ENCODE measurements at regions not wholly inside any gene's neighbourhood (a gene's known extent, or its start where the extent isn't known, plus 50 kb on each side); places are given as distances from the start of the nearest gene placed in this dataset.

DNA sequence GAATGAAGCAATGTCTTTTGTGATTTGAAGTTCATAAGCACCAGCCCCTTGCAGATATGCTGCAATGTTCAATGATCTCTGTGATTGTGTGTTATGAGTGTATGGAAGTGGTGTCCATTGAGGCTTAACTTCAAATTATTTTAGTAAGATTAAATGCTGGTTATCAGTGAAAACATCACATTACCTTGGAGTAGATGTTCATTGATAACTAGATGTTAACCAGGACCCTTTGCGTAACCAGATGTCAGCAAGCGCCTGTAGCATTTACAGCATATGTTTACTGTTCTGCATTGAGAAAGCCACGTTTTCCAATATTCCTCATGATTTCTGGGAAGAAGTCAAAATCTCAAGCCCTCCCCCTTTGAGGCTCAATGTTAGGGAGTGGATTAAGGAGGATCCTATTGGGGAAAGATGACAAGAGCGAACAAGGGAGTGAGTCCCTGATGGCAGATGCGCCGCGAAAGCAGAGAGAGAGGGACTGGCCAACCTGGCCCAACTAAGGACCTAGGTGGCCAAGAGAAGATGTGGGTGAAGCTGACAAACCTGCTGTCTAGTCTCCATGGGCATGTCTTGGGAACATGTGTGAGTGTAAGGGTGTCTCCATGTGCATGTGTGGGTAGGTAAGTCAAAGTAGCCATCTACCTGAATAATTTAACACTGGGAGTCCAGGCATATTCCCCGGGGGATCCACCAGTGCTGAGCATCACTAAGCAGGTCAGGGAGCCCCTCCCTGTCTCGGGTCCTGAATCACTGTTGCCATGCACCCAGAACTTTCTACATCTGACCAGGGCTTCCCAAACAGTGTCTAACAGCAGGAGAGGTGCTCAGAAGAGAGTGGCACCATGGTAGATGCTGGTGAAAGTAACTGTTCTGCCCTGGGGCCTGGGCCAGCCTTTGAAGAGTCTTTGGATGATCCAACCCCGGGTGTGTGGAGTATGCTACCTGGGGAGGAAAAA is 141.6 kb upstream of the GDF10 start:
- Histone ChIP-seq H3K36me3 (ENCODE audit: insufficient read depth, low read length, poor library complexity, severe bottlenecking) (no peaks in the 10 kb centered on the region), H3K27ac (ENCODE audit: low read depth, low read length, poor library complexity, severe bottlenecking) (no peak overlapping the region), H3K4me1 (ENCODE audit: insufficient read depth, low read length, poor library complexity, severe bottlenecking) (no peaks in the 10 kb centered on the region), H3K27me3 (replicated peaks; ENCODE audit: insufficient read depth, low read depth, low read length, poor library complexity) (no peaks in the 10 kb centered on the region), H3K9me3 (ENCODE audit: low read depth, low read length, poor library complexity, severe bottlenecking) (peaks cover 9% of the 10 kb centered on the region), H3K4me3 (ENCODE audit: low read depth, low read length, poor library complexity, severe bottlenecking) (no peak overlapping the region)
- TF ChIP-seq, protein P1, sequence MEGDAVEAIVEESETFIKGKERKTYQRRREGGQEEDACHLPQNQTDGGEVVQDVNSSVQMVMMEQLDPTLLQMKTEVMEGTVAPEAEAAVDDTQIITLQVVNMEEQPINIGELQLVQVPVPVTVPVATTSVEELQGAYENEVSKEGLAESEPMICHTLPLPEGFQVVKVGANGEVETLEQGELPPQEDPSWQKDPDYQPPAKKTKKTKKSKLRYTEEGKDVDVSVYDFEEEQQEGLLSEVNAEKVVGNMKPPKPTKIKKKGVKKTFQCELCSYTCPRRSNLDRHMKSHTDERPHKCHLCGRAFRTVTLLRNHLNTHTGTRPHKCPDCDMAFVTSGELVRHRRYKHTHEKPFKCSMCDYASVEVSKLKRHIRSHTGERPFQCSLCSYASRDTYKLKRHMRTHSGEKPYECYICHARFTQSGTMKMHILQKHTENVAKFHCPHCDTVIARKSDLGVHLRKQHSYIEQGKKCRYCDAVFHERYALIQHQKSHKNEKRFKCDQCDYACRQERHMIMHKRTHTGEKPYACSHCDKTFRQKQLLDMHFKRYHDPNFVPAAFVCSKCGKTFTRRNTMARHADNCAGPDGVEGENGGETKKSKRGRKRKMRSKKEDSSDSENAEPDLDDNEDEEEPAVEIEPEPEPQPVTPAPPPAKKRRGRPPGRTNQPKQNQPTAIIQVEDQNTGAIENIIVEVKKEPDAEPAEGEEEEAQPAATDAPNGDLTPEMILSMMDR (conservative IDR thresholded peaks at IDR 0.05; ENCODE audit: low read depth, low read length): no peak
- no peak for TF ChIP-seq EZH2 (IDR thresholded peaks at IDR 0.05; ENCODE audit: borderline replicate concordance, low read depth, low read length, poor library complexity, severe bottlenecking)
- ChIA-PET CTCF (no interaction called here), POLR2A (ENCODE audit: low non-redundant PET) (no interaction called here)
- BruUV-seq (replicated peaks): no TSS peak
- no peak for DNase-seq (ENCODE audit: low spot score)
- intact Hi-C loops (cut with micrococcal nuclease; ENCODE audit: unreplicated experiment): no loop called here

DNA sequence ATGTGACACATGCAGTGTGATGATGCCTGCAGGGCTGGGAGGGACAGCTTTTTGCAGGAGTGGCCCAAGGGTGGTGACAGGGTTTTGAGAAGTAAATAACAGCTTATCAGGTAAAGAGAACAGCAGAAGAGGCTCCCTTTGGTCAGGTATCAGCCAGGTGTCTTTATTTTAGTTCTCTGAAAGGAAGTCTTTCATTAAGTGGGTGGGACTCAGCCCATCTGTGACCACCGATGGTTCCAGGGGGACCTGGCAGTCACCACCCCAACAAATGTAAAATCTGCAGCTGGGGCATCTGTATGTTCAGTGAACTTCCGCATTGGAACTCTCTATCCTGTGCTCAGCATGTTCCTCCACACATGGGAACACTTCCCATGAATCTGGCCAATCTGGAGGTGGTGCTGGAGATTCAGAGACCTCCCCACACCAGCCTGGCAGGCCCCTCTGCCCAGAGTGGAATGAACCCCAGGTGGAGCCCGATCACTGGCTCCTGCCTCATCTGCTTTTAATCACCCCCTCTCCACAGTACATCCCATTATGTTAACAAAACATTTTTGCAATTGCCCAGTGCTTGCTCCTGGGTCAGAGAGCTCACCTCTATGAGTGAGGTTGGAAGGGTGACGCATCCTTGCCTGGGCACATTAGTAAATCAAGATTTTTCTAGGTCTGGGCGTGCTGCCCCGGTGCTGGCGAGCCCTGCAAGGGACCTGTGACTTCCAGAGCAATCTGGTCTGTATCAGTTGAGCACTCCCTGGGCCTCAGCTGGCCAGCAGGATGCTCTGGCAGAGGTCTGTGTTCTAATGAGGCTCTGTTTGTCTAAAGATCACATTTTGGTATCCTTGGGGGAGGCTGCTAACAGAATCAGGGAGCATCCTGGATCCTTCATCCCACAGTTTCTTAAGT is 140.4 kb upstream of the GDF10 start:
- Histone ChIP-seq H3K27ac (ENCODE audit: low read depth, low read length, poor library complexity, severe bottlenecking) (no peak overlapping the region), H3K4me1 (ENCODE audit: insufficient read depth, low read length, poor library complexity, severe bottlenecking) (no peaks in the 10 kb centered on the region), H3K36me3 (ENCODE audit: insufficient read depth, low read length, poor library complexity, severe bottlenecking) (no peaks in the 10 kb centered on the region), H3K4me3 (ENCODE audit: low read depth, low read length, poor library complexity, severe bottlenecking) (no peak overlapping the region), H3K9me3 (ENCODE audit: low read depth, low read length, poor library complexity, severe bottlenecking) (peaks cover 7% of the 10 kb centered on the region), H3K27me3 (replicated peaks; ENCODE audit: insufficient read depth, low read depth, low read length, poor library complexity) (no peaks in the 10 kb centered on the region)
- no TSS peak for BruUV-seq (replicated peaks)
- intact Hi-C loops (cut with micrococcal nuclease; ENCODE audit: unreplicated experiment): no loop called here
- TF ChIP-seq EZH2 (IDR thresholded peaks at IDR 0.05; ENCODE audit: borderline replicate concordance, low read depth, low read length, poor library complexity, severe bottlenecking): no peak
- TF ChIP-seq, protein P1 (conservative IDR thresholded peaks at IDR 0.05; ENCODE audit: low read depth, low read length): no peak
- ChIA-PET CTCF (no interaction called here), POLR2A (ENCODE audit: low non-redundant PET) (no interaction called here)
- DNase-seq (ENCODE audit: low spot score): no peak

DNA sequence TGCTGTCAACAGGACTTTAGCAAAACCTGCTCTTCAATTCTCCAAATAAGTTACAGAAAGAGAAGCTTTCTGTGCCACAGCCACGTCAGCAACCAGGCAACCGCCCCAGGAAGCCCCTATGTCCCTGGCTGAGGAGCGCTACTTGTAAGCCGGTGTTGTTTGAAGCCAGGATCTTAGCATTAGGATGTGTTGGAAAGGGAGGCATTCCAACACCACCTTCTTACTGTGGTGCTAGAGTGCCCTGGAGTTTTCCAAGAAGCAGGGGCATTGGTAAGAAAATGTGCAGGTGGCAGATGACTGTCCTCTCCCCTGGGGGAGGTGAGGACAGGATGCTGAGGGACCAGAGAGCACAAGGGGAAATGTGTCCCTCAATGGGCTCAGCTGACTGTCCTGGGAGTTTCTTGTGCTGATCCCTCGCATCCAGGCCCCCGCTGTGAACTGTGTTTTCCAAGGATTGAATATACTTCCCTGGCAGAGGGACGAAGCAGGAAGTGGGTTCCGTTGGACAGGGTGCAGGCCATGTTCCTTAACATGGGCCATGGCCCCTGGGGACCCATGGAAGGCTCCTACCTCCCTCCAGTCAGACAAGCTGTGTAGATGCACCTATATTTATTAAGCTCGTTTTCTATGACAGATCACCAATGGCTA is 139.6 kb upstream of the GDF10 start:
- BruUV-seq (replicated peaks): no TSS peak
- no peaks in the 10 kb centered on the region for H3K9me3 ChIP-seq (ENCODE audit: low read depth, low read length, poor library complexity, severe bottlenecking)
- intact Hi-C loops (cut with micrococcal nuclease; ENCODE audit: unreplicated experiment): no loop called here
- ChIA-PET POLR2A (ENCODE audit: low non-redundant PET) (no interaction called here), CTCF (no interaction called here)
- H3K4me3 ChIP-seq (ENCODE audit: low read depth, low read length, poor library complexity, severe bottlenecking): no peak overlapping the region
- no peaks in the 10 kb centered on the region for H3K4me1 ChIP-seq (ENCODE audit: insufficient read depth, low read length, poor library complexity, severe bottlenecking)
- H3K27ac ChIP-seq (ENCODE audit: low read depth, low read length, poor library complexity, severe bottlenecking): no peak overlapping the region
- H3K36me3 ChIP-seq (ENCODE audit: insufficient read depth, low read length, poor library complexity, severe bottlenecking): no peaks in the 10 kb centered on the region
- TF ChIP-seq, protein P1 (conservative IDR thresholded peaks at IDR 0.05; ENCODE audit: low read depth, low read length): no peak
- no peak for TF ChIP-seq EZH2 (IDR thresholded peaks at IDR 0.05; ENCODE audit: borderline replicate concordance, low read depth, low read length, poor library complexity, severe bottlenecking)
- no peak for DNase-seq (ENCODE audit: low spot score)
- H3K27me3 ChIP-seq (replicated peaks; ENCODE audit: insufficient read depth, low read depth, low read length, poor library complexity): no peaks in the 10 kb centered on the region
